Stimulated activated naive CD8-positive, alpha-beta T cell treated with anti-CD3 and anti-CD28 coated beads, Interleukin-15, amount 100 ng/mL, for 72 hours (primary cell): ENCODE measurements at regions not wholly inside any gene's neighbourhood (a gene's known extent, or its start where the extent isn't known, plus 50 kb on each side); places are given as distances from the start of the nearest gene placed in this dataset.
A peak's percentile ranks its signal among the peaks of the same experiment; 100 is the strongest.

Experiments used
- ATAC-seq: fragments of 150-1000 bp; cut with Tn5 transposase; 2 replicates; pipeline ENCODE4 v1.10.0; 2021; ENCODE audit warnings: mild to moderate bottlenecking, moderate library complexity
- DNase-seq, 2 donors: peaks; one replicate each; pipeline ENCODE4 v3.0.0; 2021 to 2022
- H3K27ac Mint-ChIP-seq, 2 donors: one replicate each; pipeline ENCODE4 v1.8.0; 2022; ENCODE audit warnings: mild to moderate bottlenecking in 2 of 2, mixed read lengths in 2 of 2, moderate library complexity in 2 of 2
- H3K27me3 Mint-ChIP-seq: one replicate; pipeline ENCODE4 v1.8.0; 2022; ENCODE audit warnings: mixed read lengths
- H3K4me1 Mint-ChIP-seq: one replicate; pipeline ENCODE4 v1.8.0; 2022; ENCODE audit warnings: mild to moderate bottlenecking, mixed read lengths
- H3K4me3 Mint-ChIP-seq, 2 donors: one replicate each; pipeline ENCODE4 v1.8.0; 2022; ENCODE audit warnings: mild to moderate bottlenecking in 2 of 2, mixed read lengths in 2 of 2, moderate library complexity in 1 of 2
- H3K9me3 Mint-ChIP-seq, 2 donors: one replicate each; pipeline ENCODE4 v1.8.0; 2022; ENCODE audit warnings: mixed read lengths in 2 of 2

- H3K9me3 Mint-ChIP-seq: no peaks in the 10 kb centered on the region
- DNase-seq (no peak), ATAC-seq (no peak)
- no peak overlapping the region for H3K27ac Mint-ChIP-seq
- H3K27me3 Mint-ChIP-seq: peaks cover 19% of the 10 kb centered on the region
- no peak overlapping the region for H3K4me3 Mint-ChIP-seq
- H3K4me1 Mint-ChIP-seq: no peaks in the 10 kb centered on the region
These were observed 88.7 kb upstream of the ADPGK start for GRCh38 chr15:72872066-72872845.

- ATAC-seq: no peak
- no peaks in the 10 kb centered on the region for H3K4me1 Mint-ChIP-seq
- peaks cover 0 to 4% of the 10 kb centered on the region in 2 donors for H3K9me3 Mint-ChIP-seq
- H3K27me3 Mint-ChIP-seq: peaks cover 7% of the 10 kb centered on the region
- H3K4me3 Mint-ChIP-seq: no peak overlapping the region
- DNase-seq: no peak
- no peak overlapping the region for H3K27ac Mint-ChIP-seq
These were observed 83.5 kb upstream of the ADPGK start for GRCh38 chr15:72866866-72867616.

GRCh38 chr15:72866182-72866581 is 82.6 kb upstream of the ADPGK start:
- Mint-ChIP-seq H3K27me3 (peaks cover 7% of the 10 kb centered on the region), H3K9me3 (peaks cover 0 to 4% of the 10 kb centered on the region in 2 donors), H3K4me1 (no peaks in the 10 kb centered on the region), H3K4me3 (no peak overlapping the region), H3K27ac (no peak overlapping the region)
- DNase-seq: no peak
- ATAC-seq: no peak

- Mint-ChIP-seq H3K27ac (no peak overlapping the region), H3K27me3 (peaks cover 7% of the 10 kb centered on the region), H3K9me3 (peaks cover 0 to 4% of the 10 kb centered on the region in 2 donors), H3K4me1 (no peaks in the 10 kb centered on the region), H3K4me3 (no peak overlapping the region)
- no peak for DNase-seq
- no peak for ATAC-seq
These were observed 81.9 kb upstream of the ADPGK start for GRCh38 chr15:72865486-72865885.

GRCh38 chr15:72864681-72865080 is 81.1 kb upstream of the ADPGK start:
- no peaks in the 10 kb centered on the region for H3K4me1 Mint-ChIP-seq
- H3K9me3 Mint-ChIP-seq: peaks cover 0 to 4% of the 10 kb centered on the region in 2 donors
- no peak overlapping the region for H3K4me3 Mint-ChIP-seq
- DNase-seq (no peak), ATAC-seq (no peak)
- peaks cover 7% of the 10 kb centered on the region for H3K27me3 Mint-ChIP-seq
- no peak overlapping the region for H3K27ac Mint-ChIP-seq

GRCh38 chr15:72861354-72861910 is 77.9 kb upstream of the ADPGK start:
- peak overlapping the region in 1 of 2 donors; percentile 5 for H3K27ac Mint-ChIP-seq
- peaks cover 0 to 4% of the 10 kb centered on the region in 2 donors for H3K9me3 Mint-ChIP-seq
- no peak for ATAC-seq
- no peak overlapping the region for H3K4me3 Mint-ChIP-seq
- no peak for DNase-seq
- peaks cover 7% of the 10 kb centered on the region for H3K27me3 Mint-ChIP-seq
- no peaks in the 10 kb centered on the region for H3K4me1 Mint-ChIP-seq

GRCh38 chr15:72859757-72860145 is 76.2 kb upstream of the ADPGK start:
- Mint-ChIP-seq H3K4me1 (no peaks in the 10 kb centered on the region), H3K27me3 (no peaks in the 10 kb centered on the region), H3K4me3 (no peak overlapping the region), H3K9me3 (peaks cover 0 to 4% of the 10 kb centered on the region in 2 donors), H3K27ac (no peak overlapping the region)
- ATAC-seq (no peak), DNase-seq (no peak)

GRCh38 chr15:72859017-72859756 is 75.6 kb upstream of the ADPGK start:
- Mint-ChIP-seq H3K9me3 (peaks cover 0 to 4% of the 10 kb centered on the region in 2 donors), H3K27ac (no peak overlapping the region), H3K4me3 (no peak overlapping the region), H3K27me3 (no peaks in the 10 kb centered on the region), H3K4me1 (no peaks in the 10 kb centered on the region)
- no peak for ATAC-seq
- no peak for DNase-seq

- DNase-seq: no peak
- Mint-ChIP-seq H3K4me3 (no peak overlapping the region), H3K4me1 (no peaks in the 10 kb centered on the region), H3K9me3 (peaks cover 0 to 4% of the 10 kb centered on the region in 2 donors), H3K27me3 (peaks cover 8% of the 10 kb centered on the region), H3K27ac (no peak overlapping the region)
- ATAC-seq: no peak
These were observed 74.6 kb upstream of the ADPGK start for GRCh38 chr15:72858205-72858604.

GRCh38 chr15:72857331-72858063 is 73.9 kb upstream of the ADPGK start:
- ATAC-seq: no peak
- no peak for DNase-seq
- H3K4me1 Mint-ChIP-seq: no peaks in the 10 kb centered on the region
- H3K27me3 Mint-ChIP-seq: peaks cover 11% of the 10 kb centered on the region
- H3K9me3 Mint-ChIP-seq: no peaks in the 10 kb centered on the region
- H3K4me3 Mint-ChIP-seq: no peak overlapping the region
- H3K27ac Mint-ChIP-seq: no peak overlapping the region

GRCh38 chr15:72856549-72857040 is 73.0 kb upstream of the ADPGK start:
- no peak overlapping the region for H3K27ac Mint-ChIP-seq

GRCh38 chr15:72855791-72856190 is 72.2 kb upstream of the ADPGK start:
- Mint-ChIP-seq H3K4me1 (no peaks in the 10 kb centered on the region), H3K4me3 (no peak overlapping the region), H3K27me3 (peaks cover 13% of the 10 kb centered on the region), H3K9me3 (no peaks in the 10 kb centered on the region), H3K27ac (no peak overlapping the region)
- DNase-seq: no peak
- ATAC-seq: no peak

More at GRCh38 chr15:72856549-72857040, 73.0 kb upstream of the ADPGK start:
- no peak overlapping the region for H3K4me3 Mint-ChIP-seq
- ATAC-seq: no peak
- DNase-seq: no peak
- H3K27me3 Mint-ChIP-seq: peaks cover 11% of the 10 kb centered on the region
- no peaks in the 10 kb centered on the region for H3K9me3 Mint-ChIP-seq
- no peaks in the 10 kb centered on the region for H3K4me1 Mint-ChIP-seq

GRCh38 chr15:72852273-72852672 is 68.7 kb upstream of the ADPGK start:
- no peaks in the 10 kb centered on the region for H3K9me3 Mint-ChIP-seq
- DNase-seq (no peak), ATAC-seq (no peak)
- H3K4me1 Mint-ChIP-seq: no peaks in the 10 kb centered on the region
- H3K4me3 Mint-ChIP-seq: no peak overlapping the region
- peaks cover 48% of the 10 kb centered on the region for H3K27me3 Mint-ChIP-seq
- H3K27ac Mint-ChIP-seq: no peak overlapping the region

GRCh38 chr15:72851586-72851985 is 68.0 kb upstream of the ADPGK start:
- ATAC-seq: no peak

GRCh38 chr15:72850833-72851232 is 67.3 kb upstream of the ADPGK start:
- H3K9me3 Mint-ChIP-seq: no peaks in the 10 kb centered on the region
- H3K4me3 Mint-ChIP-seq: no peak overlapping the region
- no peak overlapping the region for H3K27ac Mint-ChIP-seq
- DNase-seq (no peak), ATAC-seq (no peak)
- no peaks in the 10 kb centered on the region for H3K4me1 Mint-ChIP-seq
- peaks cover 50% of the 10 kb centered on the region for H3K27me3 Mint-ChIP-seq

More at GRCh38 chr15:72851586-72851985, 68.0 kb upstream of the ADPGK start:
- no peaks in the 10 kb centered on the region for H3K4me1 Mint-ChIP-seq
- no peak overlapping the region for H3K27ac Mint-ChIP-seq
- H3K27me3 Mint-ChIP-seq: peaks cover 50% of the 10 kb centered on the region
- DNase-seq: no peak
- H3K9me3 Mint-ChIP-seq: no peaks in the 10 kb centered on the region
- no peak overlapping the region for H3K4me3 Mint-ChIP-seq
